HG03060 (cell line): ENCODE measurements at regions not wholly inside any gene's neighbourhood (a gene's known extent, or its start where the extent isn't known, plus 50 kb on each side); places are given as distances from the start of the nearest gene placed in this dataset.
"Not testable (repeated sequence)": the region's sequence is repeated elsewhere in the genome, so short reads cannot be mapped to it uniquely, and the experiment has no call there.

Experiments used
- ATAC-seq: cut with Tn5 transposase; IDR thresholded peaks from one replicate; pipeline ENCODE4 v1.9.1; 2021; ENCODE audit warnings: low read depth, moderate number of reproducible peaks; ENCODE audit not compliant: unreplicated experiment

DNA sequence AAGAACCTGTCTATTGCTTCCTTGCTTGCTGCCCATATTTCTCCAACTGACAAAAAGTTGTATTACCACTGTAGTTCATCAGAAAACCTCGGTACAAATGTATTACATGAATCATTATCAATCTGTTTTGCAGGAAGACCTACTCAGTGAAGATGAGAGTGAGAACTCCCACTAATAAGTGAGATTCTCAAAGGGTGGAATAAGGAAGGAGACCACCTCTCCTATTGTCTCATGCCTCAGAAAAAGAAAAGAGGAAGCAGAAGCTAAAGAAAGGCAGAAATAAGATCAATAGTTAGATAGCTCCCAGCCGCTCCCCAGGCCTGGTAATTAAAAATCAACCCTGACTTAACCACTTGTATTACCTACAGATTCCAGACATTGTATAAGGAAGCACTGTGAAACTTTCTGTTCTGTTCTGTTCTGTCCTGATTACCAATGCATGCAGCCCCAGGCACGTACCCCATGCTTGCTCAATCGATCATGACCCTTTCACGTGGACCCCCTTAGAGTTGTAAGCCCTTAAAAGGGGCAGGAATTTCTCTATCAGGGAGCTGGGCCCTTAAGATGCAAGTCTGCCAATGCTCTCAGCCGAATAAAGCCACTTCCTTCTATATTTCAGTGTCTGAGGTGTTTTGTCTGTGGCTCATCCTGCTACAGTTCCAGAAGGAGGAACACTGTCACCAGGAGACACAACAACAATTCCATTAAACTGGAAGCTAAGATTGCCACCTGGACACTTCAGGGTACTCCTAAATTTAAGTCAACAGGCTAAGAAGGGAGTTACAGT, 152.5 kb upstream of the COX7C start:
- ATAC-seq: no peak

DNA sequence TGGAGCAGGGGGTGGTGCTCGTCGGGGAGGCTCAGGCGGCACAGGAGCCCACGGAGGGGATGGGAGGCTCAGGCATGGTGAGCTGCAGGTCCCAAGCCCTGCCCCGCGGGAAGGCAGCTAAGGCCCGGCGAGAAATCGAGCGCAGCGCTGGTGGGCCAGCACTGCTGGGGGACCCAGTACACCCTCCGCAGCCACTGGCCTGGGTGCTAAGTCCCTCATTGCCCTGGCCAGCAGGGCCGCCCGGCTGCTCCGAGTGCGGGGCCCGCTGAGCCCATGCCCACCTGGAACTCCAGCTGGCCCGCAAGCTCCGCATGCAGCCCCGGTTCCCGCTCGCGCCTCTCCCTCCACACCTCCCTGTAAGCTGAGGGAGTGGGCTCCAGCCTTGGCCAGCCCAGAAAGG, 151.0 kb upstream of the COX7C start:
- not testable (repeated sequence) for ATAC-seq

DNA sequence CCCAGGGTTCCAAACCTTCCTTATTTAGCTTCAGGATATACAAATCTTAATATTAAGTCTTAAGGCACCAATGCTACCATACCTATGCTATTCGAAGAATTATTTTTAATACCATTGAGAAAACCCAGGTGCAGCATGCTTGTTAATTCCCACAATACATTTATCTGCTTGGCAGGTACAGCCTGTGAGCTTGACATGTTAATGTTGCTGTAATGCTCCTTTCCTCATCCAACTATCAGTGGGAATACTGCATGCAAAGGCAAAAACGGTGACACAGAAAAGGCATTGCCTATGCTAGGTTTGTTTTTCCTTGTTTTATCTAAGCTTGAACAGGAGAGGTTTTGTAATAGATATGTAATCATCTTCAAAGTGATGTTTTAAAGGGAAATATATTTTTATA, 135.7 kb upstream of the COX7C start:
- ATAC-seq: no peak

DNA sequence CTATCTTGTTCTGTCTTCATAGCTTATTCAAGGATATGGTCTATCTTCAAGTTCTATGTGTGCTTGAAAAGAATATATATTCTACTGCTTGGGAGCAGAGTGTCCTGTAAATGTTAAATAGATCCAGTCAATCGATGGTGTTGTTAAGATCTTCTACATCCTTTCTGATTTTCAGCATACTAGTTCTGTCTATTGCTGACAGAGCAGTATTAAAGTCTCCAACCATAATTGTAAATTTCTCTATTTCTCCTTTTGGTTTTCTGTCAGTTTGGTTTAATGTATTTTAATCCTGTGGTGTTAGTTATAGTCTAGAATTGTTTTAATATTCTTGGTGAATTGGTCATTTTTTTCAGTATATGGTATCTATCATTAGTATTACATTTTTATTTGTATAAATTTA, 124.0 kb upstream of the COX7C start:
- ATAC-seq: no peak

DNA sequence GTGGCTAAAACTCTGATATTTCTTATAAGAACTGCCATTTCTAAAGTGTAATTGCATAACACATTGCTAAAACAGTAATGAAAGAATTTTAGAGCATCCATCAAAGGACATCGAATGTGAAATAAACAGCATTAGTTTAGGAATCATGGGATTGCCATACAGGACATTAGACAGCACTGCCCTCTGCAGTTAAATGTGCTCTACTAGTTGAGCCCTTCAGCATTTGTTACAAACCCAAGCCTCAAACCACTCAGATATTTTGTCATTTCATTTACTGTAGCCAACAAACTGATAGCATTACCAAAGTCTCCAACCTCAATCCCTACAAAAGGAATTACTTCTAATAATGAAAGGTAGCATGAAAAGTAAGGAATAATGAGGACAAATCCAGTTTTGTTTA, 116.8 kb upstream of the COX7C start:
- ATAC-seq: no peak

DNA sequence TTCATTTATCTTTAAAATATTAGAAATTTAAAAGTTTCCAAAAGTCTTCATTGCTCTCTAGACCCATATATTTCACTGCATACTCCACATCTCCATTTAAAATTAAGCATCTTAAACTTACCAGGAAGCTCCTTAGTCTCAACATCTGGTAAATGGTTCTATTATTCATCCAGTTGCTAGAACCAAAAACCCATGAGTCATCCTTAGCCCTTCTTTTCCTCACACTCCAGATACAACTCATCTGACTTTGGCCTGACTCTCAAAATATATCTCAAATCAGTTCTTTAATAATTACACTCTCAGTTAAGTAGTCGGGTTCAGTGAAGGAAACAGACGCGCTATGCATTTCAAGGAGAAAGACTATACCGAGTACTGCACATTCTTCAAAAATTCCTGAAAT, 110.2 kb upstream of the COX7C start:
- no peak for ATAC-seq

DNA sequence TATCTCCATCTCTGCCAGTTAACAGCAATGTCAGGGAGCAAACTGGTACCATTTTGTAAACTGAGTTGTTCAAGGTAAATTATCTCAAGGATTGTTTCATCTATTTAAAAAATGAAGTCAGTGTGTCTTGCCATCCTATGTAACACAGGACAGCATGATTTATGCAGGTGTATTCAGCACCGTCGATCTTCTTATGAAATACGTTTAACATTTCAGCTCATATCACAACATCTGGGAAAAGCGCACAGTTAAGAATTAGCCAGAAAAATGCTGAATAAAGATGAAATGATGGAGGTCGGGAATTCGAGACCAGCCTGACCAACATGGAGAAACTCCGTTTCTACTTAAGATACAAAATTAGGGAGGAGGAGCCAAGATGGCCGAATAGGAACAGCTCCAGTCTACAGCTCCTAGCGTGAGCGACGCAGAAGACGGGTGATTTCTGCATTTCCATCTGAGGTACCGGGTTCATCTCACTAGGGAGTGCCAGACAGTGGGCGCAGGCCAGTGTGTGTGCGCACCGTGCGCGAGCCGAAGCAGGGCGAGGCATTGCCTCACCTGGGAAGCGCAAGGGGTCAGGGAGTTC, 107.3 kb upstream of the COX7C start:
- ATAC-seq: not testable (repeated sequence)

DNA sequence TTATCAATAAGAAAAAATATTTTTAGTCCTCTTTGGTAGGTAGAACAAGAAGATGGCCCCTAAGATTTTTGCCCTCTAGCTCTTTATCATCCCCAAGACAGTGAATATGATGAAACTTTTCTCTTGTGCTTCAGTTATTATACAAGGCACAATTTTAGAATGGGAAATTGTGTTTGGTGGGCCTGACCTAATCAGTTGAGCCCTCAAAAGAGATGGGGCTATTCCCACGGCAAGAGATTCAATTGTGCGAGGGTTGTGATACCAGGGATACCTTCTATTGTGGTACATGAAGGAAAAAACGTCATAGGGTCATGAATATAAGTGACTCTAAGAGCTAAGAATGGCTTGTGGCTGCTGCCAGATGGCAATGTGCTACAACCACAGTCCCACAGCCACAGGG, 94.0 kb upstream of the COX7C start:
- ATAC-seq: no peak

DNA sequence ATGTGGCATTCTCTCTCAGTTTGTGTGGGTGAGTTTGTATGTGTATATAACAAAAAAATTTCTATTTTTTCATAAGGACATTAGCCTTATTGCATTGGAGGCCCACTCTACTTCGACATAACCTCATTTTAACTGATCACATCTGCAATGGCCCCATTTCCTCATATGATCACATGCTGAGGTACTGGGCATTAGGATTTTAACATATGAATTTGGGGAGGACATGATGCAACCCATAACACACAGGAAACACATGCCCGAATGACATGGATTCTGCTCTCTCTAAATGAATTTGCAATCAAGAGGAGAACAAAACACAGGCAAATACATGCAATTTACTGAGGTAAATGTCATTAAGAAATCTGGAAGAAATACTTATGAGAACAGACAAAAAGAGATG, 92.1 kb upstream of the COX7C start:
- ATAC-seq: no peak

DNA sequence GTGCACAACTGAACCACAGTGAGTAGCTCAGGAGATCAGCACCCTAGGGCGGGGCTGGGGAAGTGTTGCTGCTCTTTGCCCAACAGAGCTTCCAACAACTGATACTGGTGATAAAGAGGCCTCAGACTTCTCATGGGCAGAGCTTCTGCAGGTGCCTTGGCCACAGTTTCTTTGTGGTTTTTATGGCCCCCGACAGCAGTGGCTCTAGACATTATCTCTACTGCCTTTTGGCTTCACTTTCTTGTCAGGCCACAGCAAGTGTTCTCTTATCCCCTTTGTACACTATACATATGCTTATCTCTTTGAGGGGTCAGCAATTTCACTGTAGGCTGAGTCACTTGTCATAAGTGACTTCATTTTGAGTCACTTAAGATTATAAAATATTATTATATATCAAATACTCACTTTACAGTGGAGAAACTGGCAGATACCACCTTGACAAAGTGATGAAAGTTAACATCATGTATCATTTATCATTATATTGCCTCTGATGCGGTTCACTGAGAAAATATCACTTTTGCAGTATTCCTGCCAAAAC, 90.9 kb upstream of the COX7C start:
- no peak for ATAC-seq

DNA sequence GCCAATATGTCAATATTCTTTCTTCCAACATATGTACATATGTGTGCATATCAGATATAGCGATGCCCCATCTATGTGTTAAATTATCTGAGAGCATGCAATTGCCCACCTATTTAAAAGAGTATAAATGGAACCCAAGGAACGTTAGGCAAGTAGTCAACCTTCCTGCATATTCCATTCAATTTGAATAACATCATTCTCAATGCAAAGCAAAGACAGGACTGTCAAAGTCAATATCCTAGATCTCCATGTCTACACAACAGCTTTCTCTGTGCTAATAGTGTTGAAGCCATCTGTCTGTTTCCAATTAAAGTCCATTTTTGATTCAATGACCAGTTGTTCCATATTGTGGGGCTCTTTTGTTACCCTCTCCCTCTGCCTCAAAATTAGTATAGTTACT, 85.3 kb upstream of the COX7C start:
- no peak for ATAC-seq

DNA sequence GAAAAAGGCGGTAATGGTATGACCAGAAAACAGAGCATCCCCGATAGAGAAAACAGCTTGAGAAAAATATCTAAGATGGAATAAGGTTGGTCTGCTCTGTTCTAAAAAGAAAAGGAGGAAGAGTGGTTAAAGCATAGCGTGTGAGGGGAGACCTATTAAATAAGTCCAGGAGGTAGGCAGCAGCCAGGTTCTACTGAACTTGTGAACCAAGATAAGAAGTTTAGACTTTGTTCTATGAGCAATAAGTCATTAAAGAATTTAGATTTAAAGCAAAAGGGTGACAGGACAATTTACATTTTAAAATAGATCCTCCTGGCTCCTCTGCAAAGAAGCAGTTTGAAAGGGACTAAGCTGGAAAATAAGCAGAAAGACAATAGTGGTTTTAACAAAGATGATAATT, 81.3 kb upstream of the COX7C start:
- no peak for ATAC-seq

DNA sequence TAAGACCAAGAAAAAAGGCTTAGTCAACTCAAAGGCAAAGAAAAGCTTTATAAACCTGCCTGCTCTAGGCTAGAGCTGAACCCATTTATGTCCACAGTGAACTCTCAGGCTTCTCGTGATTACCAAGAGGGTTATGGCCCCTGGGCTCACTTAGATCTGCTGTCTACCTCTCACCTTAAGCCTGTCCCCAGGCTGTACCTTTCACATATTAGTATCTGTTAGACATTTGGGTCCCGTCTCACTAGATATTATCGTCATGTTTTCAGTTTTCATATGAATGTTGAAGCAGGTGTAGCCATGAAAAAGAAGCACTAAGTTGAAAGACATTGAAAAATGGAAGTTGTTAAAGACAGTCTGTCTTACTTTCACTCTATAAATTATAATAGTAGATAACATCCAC, 75.2 kb upstream of the COX7C start:
- ATAC-seq: no peak

DNA sequence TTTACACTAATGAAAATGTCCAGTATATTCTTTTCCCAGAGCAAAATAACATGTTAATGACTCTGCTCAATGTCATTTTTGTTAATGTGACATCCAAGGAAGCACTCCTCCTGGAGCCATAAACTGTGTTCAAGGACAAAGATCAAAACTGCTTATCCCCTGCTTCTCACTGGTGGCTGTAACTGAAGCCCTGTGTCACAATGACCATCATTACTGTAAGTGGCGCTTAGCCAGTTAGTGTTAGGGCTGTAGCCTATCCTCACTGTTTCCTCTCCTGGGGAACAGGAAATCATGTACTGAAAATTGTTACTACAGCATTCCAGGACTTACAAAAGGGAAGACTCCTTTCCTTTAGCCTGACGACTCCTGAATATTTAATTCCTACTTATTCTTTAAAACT, 71.7 kb upstream of the COX7C start:
- ATAC-seq: no peak

DNA sequence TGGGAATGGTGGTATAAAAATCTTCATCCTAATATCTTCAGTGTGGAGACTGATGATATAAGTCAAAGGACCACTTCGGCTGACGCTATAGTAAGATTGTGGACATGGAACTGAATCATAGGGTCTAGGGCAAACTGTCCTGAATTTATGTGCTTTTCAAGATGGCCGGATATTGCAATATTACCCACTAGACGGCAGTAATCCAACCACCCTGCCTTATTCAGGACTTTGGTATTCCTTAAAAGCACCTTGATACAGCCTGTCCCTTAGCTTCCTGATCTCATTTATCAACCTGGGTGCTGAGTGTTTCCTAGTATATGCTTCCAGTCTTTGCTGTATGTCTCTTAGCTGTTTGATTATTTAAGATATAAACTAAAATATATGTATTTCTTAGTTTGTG, 71.2 kb upstream of the COX7C start:
- no peak for ATAC-seq

DNA sequence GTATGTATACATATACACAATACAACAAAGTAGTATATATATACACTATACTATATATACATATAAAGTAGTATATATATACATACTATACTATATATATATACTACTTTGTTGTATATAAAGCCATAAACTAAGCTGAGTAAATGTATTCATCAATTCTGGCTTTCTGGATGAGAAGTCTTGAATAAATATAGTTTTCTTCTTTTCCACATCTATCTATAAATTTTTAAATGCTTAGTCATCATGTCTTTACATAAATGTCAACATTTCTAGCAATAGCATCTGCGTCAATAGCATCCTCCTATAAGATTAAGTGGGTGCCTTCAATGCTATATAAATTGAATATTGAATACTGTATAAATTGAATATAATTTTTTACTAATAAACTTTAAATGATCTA, 63.1 kb upstream of the COX7C start:
- no peak for ATAC-seq

DNA sequence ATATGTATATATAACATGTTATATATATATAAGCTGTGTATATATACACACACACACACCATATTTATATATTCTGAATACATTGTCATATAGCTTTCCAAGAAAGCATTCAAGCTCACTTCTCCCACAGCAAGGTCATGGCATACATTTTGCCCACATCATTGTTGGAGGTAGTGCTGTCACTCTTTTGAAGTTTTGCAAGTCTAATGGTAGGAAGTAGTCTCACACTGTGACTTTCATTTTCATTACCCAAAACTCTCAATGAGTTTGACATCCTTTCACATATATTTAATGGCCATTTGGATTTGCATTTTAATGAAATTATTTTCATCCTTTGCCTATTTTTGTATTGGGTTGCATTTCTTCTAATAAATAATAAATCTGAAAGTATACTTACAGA, 59.8 kb upstream of the COX7C start:
- ATAC-seq: no peak

DNA sequence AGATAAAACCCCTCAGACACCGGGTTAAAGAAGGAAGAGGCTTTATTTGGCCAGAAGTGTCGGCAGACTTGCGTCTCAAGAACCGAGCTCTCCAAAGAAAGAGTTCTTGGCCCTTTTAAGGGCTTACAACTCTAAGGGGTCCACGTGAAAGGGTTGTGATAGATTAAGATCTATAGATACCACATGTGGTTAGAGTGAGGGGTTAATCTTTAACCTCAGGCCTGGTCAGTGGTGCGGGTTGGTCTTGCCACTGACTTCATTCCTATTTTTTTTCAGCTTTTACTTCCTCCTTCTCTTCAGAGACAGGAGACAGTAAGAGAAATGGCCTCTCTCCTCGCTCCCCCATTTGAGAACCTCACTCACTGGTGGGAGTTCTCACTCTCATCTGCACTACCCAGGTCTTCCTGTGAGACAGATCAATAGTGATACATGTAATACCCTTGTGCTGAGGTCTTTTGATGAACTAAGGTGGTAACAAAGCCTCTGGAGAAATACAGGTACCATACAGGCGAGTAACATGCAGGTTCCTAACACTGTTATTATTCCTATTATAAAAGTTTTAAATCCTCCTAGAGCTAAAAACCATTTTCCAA, 52.4 kb upstream of the COX7C start:
- ATAC-seq: peak; percentile 87

DNA sequence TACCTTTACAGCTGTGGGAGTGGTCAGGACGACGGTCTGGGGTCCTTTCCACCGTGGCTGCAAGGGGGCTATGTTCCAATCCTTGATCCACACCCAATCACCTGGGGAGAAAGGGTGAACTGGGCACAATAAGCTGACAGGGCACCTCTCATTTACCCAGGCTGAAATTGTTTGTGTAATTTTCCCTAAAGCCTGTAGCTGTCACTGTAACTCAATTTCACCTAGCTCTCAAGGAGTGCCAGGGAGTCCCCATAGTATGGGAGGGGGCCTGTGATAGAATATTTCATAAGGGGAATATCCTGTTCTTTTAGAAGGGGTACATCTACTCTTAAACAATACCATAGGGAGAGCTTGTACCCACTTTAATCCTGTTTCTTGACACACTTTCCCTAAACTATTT, 51.7 kb upstream of the COX7C start:
- not testable (repeated sequence) for ATAC-seq
